SIG-M5 treated with dmso at 0.1 percent for 504 hours (cell line): ENCODE measurements at regions not wholly inside any gene's neighbourhood (a gene's known extent, or its start where the extent isn't known, plus 50 kb on each side); places are given as distances from the start of the nearest gene placed in this dataset.

Experiments used
- DNase-seq: peaks from one replicate; lab custom pipeline; 2025; ENCODE audit not compliant: unreplicated experiment; lab: John Stamatoyannopoulos, UW

GRCh38 chr2:226137201-226137811, 662.3 kb downstream of the IRS1 start:
- DNase-seq = peak; percentile 99

GRCh38 chr2:226136739-226137138, 662.9 kb downstream of the IRS1 start:
- DNase-seq = peak; percentile 98

- DNase-seq = no peak
These were observed 663.6 kb downstream of the IRS1 start for GRCh38 chr2:226135861-226136548.

GRCh38 chr2:226132323-226133215, 667.1 kb downstream of the IRS1 start:
- no peak for DNase-seq

GRCh38 chr2:226131299-226131784, 668.3 kb downstream of the IRS1 start:
- peak; percentile 62 for DNase-seq

GRCh38 chr2:226130192-226130591, 669.4 kb downstream of the IRS1 start:
- DNase-seq = peak; percentile 41

GRCh38 chr2:226127682-226128081, 671.9 kb downstream of the IRS1 start:
- DNase-seq = no peak

- no peak for DNase-seq
These were observed 673.5 kb downstream of the IRS1 start for GRCh38 chr2:226126104-226126503.

GRCh38 chr2:226125176-226125883, 674.3 kb downstream of the IRS1 start:
- DNase-seq = no peak

GRCh38 chr2:226124548-226125011, 675.0 kb downstream of the IRS1 start:
- no peak for DNase-seq

GRCh38 chr2:226123300-226123699, 676.3 kb downstream of the IRS1 start:
- no peak for DNase-seq

GRCh38 chr2:226122041-226122440, 677.6 kb downstream of the IRS1 start:
- peak; percentile 97 for DNase-seq

GRCh38 chr2:226121046-226121738, 678.4 kb downstream of the IRS1 start:
- peak; percentile 28 for DNase-seq

- peak; percentile 99 for DNase-seq
These were observed 680.9 kb downstream of the IRS1 start for GRCh38 chr2:226118471-226119429.

GRCh38 chr2:226117510-226118065, 682.0 kb downstream of the IRS1 start:
- DNase-seq = no peak

GRCh38 chr2:226116346-226116745, 683.3 kb downstream of the IRS1 start:
- no peak for DNase-seq

GRCh38 chr2:226115832-226116200, 683.8 kb downstream of the IRS1 start:
- no peak for DNase-seq

- DNase-seq = peak; percentile 82
These were observed 684.4 kb downstream of the IRS1 start for GRCh38 chr2:226115102-226115831.
